NCI-H1436 treated with DMSO at 0.1 percent for 48 hours (cell line): ENCODE measurements at regions not wholly inside any gene's neighbourhood (a gene's known extent, or its start where the extent isn't known, plus 50 kb on each side); places are given as distances from the start of the nearest gene placed in this dataset.
"Not testable (repeated sequence)": the region's sequence is repeated elsewhere in the genome, so short reads cannot be mapped to it uniquely, and the experiment has no call there.

Source experiments
- DNase-seq: peaks from one replicate; lab custom pipeline; 2025; lab: John Stamatoyannopoulos, UW

DNA sequence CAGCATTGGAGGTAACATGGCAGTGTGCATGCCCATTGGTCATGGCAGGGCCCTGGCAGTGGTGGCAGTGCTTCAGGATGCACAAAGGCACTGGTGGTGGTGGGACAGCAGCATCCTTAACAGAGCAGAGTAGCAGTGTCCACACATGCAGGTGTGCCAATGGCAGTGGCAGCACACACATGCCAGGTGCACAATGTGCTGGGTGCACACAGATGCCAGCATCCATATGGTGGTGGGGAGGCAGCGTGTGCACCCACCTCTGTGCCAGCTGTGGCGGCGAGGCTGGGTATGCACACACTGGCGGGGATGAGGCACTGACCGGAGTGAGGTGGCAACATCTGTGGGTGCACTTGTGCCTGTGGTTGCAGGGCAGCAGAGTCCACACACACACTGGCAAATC is 150.6 kb downstream of the SI start:
- no peak for DNase-seq

DNA sequence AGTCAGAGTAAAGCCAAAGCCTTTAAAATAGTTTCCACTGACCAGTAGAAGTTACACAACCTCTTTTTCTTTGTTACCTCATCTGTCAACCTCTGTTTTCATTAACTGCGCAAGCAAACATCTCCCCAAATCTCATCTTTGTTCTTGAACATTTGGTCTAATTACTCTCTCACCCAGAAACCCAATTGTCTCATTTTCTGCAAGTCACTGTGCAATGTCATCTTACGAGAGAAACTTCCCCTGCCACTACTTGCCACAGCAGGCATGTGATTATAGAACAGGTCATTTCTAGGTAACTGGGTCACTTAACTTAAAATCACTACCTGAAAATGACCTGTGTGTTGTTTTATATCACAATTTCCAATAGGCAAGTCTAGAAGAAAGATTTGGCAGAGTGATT is 159.4 kb downstream of the SI start:
- no peak for DNase-seq

GRCh38 chr3:164912916-164913315 is 165.4 kb downstream of the SI start:
- DNase-seq, result no peak

GRCh38 chr3:164903820-164904451 is 174.4 kb downstream of the SI start:
- DNase-seq, result no peak

- no peak for DNase-seq
Measured at GRCh38 chr3:164897342-164897741, 181.0 kb downstream of the SI start.

DNA sequence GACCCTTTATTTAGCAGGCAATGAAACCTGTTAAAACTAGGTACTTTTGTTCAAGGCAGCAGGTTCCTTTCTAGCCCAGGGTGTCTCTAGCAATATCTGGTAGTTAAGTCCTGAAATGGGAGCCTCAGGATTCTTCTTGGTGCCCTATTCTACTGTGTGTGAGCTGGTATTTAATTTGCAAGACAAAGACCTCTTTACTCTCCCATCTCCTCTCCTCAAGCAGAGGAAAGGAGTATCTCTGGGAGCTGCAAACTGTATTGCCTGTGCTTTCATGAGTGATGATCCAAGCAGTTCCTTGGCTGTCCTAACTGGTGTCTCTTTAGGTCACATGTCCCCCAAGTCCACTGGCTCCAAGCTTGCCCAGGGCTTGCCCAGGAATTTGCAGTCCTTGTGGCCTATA is 188.2 kb downstream of the SI start:
- no peak for DNase-seq

- DNase-seq, result no peak
Measured at GRCh38 chr3:164883171-164883570, 195.1 kb downstream of the SI start.

- no peak for DNase-seq
Measured at GRCh38 chr3:164879201-164879600, 199.1 kb downstream of the SI start.

- no peak for DNase-seq
Measured at GRCh38 chr3:164864454-164864853, 213.8 kb downstream of the SI start.

- no peak for DNase-seq
Measured at GRCh38 chr3:164852866-164853265, 225.4 kb downstream of the SI start.

GRCh38 chr3:164851905-164852304 is 226.4 kb downstream of the SI start:
- DNase-seq, result no peak

DNA sequence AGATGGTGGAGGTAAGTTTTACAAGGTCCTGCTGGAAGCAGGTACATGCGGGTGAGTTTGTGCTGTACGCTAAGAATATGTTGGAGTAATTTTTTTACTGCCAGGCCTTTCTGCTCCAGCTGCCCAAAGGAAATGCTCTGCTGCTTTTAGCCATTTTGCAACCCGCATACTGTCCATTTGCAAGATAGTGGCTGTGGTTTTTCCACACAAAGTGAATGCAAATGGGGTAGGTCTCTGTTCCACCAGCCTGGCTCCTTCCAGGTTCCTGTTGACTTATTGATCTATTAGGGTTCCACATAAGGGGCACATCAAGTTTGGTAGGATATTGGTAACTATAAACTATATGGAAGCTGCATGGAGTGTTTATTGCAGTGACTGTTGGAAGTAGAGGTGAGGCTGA is 227.1 kb downstream of the SI start:
- DNase-seq, result no peak

DNA sequence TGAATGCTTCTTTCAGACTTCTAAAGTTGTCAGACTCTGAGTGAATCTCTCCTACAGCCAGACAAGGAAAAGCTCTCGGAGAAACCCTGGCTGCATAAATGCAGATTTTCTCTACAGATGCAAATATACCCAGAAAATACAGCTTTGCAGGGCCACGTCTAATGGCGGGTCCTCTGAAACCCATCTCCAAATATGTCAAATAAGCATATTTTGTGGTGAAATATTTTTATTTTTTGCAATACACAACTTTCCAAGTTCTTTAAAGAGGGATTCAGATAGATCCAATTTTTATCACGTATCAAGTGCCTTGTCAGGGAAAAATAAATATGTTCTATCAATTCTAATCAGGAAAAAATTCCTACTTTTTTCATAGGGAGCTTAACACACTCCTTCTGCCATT is 229.4 kb downstream of the SI start:
- no peak for DNase-seq

GRCh38 chr3:164845739-164846138 is 232.6 kb downstream of the SI start:
- DNase-seq, result no peak

GRCh38 chr3:164832216-164832615 is 246.1 kb downstream of the SI start:
- no peak for DNase-seq

DNA sequence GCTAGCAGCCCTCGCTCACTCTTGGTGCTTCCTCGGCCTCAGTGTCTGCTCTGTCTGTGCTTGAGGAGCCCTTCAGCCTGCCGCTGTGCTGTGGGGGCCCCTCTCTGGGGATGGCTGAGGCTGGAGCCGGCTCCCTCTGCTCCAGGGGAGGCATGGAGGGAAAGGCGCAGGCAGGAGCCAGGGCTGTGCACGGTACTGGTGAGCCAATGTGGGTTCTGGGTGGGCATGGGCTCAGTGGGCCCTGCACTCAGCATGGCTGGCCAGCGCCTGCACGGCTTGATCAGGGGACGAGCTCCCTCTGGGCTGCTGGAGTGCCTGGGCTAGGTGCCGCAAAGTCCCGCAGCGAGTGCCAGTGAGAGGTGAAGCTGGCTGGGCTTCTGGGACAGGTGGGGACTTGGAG is 260.0 kb downstream of the SI start:
- no peak for DNase-seq

DNA sequence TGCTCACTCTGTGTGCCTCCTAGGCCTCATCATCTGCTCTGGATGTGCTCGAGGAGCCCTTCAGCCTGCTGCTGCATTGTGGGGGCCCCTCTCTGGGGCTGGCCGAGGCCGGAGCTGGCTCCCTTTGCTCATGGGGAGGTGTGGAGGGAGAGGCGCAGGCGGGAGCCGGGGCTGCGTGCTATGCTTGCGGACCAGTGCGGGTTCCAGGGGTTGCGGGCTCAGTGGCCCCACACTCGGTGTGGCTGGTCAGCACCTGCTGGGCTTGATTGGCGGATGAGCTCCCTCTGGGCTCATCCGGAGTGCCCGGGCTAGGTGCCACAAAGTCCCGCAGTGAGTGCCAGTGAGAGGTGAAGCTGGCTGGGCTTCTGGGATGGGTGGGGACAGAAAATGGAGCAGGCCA is 264.2 kb downstream of the SI start:
- no peak for DNase-seq

DNA sequence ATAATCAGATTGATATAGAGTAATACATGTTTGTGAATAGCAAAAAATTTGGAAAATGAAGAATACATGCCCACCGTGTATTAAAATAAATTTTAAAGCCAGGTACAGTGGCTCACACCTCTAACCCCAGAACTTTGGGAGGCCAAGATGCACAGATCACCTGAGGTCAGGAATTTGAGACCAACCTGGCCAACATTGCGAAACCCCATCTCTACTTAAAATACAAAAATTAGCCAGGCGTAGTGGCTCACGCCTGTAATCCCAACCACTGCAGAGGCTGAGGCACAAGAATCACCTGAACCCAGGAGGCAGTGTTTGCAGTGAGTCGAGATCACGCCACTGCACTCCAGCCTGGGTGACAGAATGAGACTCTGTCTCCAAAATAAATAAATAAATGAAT is 266.3 kb downstream of the SI start:
- no peak for DNase-seq

- no peak for DNase-seq
Measured at GRCh38 chr3:164806188-164806587, 272.1 kb downstream of the SI start.

DNA sequence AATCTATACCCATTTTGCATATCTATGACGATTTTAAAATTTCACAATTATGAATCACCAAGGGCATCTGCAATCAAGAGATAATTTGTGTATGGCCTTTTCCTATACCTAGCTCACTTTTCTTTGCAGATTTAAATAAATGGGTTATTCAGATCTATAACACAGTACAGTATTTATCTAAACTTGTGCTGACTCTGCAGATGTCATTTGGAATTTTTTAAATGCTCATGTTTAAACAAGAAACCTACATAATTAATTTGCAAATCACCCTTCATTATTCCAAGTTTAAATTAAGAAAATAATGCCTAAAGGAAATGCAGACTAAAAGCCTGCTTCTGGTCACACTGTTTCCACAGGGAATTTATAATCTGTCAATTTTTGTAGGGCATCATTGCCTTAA is 284.2 kb downstream of the SI start:
- no peak for DNase-seq

GRCh38 chr3:164791263-164791662 is 287.0 kb downstream of the SI start:
- no peak for DNase-seq

GRCh38 chr3:164784407-164784806 is 293.9 kb downstream of the SI start:
- DNase-seq, result not testable (repeated sequence)

DNA sequence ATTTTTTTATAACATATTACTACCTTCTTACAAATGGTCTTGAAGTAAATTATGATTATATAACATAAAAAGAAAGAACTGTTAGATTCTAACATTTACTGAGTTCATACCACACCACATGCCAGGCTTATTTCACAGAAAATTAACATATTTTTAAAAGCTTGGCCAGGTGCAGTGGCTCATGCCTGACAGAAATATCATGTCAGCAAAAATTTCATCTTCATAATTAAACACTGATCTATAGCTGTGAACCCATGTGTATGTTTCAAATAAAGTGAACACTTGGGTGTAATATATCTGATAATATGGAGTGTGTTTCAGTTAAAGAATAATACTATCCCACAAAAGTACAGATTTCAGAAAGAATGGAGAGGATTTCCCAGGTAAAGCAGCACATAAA is 296.5 kb downstream of the SI start:
- DNase-seq, result no peak

GRCh38 chr3:164779816-164780215 is 298.5 kb downstream of the SI start:
- DNase-seq, result no peak

DNA sequence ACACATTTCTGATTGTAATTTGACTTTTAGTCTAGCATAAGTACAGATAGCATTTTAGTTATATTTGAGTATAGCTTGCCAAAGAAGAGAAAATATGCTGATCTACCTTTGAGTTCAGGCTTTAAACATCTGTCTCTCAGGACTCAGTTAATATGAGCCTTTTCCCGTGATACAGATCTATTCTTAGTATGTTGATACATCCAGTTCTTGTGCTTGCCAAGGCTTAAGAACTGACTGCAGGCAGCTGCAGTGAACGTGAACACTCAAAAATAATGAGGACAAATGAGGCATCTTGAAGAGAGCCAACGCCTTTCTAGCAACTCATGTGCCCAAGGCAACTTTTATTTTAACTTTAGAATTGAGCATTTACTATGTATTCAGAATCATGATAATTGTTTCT is 325.5 kb downstream of the SI start:
- no peak for DNase-seq
